Retinal pigment epithelial cell (primary cell): ENCODE measurements at regions not wholly inside any gene's neighbourhood (a gene's known extent, or its start where the extent isn't known, plus 50 kb on each side); places are given as distances from the start of the nearest gene placed in this dataset.

ENCODE experiments used
- DNase-seq: peaks from one replicate; pipeline ENCODE4 v3.0.0-alpha.2; 2010; ENCODE audit warnings: low read depth
- H3K4me3 ChIP-seq: 2 replicates; pipeline ENCODE4 v1.5.1; 2011; ENCODE audit warnings: mild to moderate bottlenecking, low read length, control low read depth, moderate library complexity
- TF ChIP-seq, protein P1 (sequence below): conservative IDR thresholded peaks from 2 replicates; pipeline ENCODE4 v1.5.1; 2011; ENCODE audit warnings: low read depth, low read length, control low read depth, inconsistent platforms

DNA sequence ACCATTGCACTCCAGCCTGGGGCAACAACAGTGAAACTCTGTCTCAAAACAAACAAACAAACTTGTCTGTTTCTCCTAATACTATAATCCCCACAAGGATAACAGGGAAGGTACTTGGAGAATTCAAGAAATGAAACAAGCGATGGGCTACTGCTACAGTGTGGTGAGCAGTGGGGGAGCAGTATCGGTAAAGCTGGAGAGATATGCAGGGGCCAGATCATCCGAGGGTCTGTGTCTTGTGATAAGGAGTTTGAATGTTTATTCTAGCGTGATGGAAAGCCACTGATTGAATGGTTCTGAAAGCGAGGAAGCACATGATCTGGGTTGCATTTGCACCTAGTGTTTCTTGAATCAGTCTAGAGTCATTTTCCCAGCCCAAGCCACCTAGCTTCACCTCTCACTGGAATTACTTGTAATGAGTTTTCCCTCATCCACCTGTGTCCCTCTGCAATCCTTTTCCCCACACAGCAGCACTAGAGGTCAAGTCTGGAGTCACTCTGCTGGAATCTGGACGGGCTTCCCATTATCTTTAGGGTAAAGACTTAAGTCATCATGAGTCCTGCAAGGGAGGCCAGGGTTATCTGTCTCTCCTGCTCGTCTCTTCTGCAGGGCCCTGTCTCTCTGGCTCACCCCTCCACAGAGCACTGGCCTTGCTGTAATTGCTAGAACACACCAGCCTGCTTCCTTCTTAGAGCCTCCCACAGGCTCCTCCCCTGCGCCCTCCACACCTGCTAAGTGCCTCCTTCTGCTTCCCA is 162.3 kb downstream of the KLF5 start:
- DNase-seq, result no peak
- TF ChIP-seq, protein P1, sequence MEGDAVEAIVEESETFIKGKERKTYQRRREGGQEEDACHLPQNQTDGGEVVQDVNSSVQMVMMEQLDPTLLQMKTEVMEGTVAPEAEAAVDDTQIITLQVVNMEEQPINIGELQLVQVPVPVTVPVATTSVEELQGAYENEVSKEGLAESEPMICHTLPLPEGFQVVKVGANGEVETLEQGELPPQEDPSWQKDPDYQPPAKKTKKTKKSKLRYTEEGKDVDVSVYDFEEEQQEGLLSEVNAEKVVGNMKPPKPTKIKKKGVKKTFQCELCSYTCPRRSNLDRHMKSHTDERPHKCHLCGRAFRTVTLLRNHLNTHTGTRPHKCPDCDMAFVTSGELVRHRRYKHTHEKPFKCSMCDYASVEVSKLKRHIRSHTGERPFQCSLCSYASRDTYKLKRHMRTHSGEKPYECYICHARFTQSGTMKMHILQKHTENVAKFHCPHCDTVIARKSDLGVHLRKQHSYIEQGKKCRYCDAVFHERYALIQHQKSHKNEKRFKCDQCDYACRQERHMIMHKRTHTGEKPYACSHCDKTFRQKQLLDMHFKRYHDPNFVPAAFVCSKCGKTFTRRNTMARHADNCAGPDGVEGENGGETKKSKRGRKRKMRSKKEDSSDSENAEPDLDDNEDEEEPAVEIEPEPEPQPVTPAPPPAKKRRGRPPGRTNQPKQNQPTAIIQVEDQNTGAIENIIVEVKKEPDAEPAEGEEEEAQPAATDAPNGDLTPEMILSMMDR, result no peak

DNA sequence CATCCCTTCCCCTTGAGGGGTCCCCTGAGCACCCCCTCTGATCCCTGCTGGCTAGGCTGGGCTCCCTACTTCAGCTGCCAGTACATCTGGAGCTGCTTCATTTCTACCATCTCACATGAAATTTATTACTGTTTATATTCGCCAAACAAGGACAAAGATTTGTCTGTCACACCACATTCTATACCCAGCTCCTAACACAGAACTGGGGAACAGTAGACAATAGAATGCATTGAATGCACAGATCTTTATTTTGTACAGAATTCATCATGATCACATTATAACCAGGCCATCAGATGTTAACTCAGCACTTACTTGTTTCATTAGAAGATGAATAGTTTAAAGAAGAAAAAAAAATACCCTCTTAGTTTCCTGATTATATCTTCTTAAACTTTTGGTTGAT is 159.4 kb downstream of the KLF5 start:
- TF ChIP-seq, protein P1, result no peak
- H3K4me3 ChIP-seq, result no peak overlapping the region
- no peak for DNase-seq

More for the DNA sequence above, 162.3 kb downstream of the KLF5 start:
- no peak overlapping the region for H3K4me3 ChIP-seq

DNA sequence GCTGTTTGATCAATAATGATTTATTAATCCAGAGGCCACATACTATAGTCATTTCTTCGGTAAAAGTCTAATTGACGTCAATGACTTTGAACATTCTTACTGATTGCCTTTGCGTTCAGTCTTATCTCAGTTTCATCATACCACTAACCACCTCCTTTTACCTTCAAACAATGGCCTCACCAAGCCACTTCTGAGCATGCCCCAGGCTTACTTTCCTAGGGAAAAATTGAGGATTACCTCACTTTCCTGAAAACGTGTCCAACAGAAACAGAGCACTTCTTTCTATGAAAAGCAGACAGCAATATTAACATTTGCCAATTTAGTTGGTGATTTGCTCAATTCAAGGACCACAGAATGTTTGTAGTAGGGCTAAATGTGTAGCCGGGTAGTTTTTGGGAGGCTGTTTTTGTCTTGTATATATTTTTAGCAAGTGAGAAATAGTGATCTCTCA is 157.6 kb downstream of the KLF5 start:
- DNase-seq, result no peak

DNA sequence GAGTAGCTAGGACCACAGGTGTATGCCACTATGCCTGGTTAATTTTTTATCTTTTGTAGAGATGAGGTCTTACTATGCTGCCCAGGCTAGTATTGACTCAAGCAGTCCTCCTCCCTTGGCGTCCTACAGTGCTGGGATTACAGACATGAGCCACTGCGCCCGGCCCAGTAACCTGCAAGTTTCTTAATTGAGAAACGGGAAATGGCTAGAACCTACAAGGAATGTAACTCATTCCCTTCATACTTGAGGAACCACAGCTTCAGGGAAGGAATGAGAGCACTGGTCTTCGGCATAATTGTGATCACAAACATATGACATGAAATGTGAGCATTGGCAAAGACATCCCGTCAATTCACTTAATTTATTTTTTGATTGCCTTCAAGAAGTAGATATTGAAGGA is 157.0 kb downstream of the KLF5 start:
- no peak for DNase-seq
- TF ChIP-seq, protein P1, result no peak
- no peak overlapping the region for H3K4me3 ChIP-seq

More for the DNA sequence above, 157.6 kb downstream of the KLF5 start:
- no peak overlapping the region for H3K4me3 ChIP-seq
- TF ChIP-seq, protein P1, result no peak

DNA sequence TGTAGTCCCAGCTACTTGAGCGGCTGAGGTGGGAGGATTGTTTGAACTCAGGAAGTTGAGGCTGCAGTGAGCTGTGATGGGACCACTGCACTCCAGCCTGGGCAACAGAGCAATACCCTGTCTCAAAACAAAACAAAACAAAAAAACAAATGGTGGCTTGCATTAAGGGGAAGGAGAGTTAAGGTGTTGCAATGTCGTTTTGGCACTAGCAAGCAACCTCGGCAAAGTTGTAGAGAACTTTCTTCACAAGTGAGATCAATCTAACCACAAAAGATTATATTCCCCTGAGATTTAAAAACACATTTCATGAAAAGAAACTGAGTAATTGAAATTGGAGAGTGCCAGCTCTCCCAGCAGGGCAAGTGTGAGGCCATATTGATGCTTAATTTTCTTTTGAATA is 153.7 kb downstream of the KLF5 start:
- TF ChIP-seq, protein P1, result no peak
- no peak overlapping the region for H3K4me3 ChIP-seq
- DNase-seq, result no peak

DNA sequence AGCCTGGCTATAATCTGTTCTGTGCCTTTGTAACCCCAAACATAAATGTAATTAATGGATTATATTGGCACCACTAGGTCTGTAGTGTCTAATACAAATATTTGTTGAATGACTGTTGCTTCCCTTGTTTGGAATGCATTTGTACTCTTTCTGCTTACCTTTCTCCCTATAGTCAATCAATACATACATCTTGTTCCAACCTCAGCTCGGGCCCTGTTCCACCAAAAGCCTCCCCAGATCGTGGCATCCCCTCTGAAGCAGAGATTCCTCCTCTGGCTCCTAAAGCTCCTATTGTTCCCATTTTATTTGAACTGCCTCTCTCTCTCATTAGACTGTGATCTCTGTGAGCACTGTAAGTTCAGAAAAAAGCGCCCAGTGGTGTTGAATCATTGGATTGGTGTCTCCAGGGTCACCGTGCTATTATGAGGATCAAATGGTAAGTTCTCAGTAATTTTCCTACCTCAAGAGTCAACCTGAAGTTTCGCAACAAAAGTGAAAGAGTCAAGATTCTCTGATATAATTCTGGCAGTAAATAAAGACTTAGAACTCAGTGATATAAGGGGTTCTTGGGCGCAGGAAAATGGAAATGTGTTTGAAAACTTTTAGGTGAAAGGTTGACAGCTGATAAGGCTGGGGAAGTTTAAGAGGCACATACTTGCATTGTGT is 151.5 kb downstream of the KLF5 start:
- DNase-seq, result no peak
- H3K4me3 ChIP-seq, result no peak overlapping the region
- TF ChIP-seq, protein P1, result no peak

DNA sequence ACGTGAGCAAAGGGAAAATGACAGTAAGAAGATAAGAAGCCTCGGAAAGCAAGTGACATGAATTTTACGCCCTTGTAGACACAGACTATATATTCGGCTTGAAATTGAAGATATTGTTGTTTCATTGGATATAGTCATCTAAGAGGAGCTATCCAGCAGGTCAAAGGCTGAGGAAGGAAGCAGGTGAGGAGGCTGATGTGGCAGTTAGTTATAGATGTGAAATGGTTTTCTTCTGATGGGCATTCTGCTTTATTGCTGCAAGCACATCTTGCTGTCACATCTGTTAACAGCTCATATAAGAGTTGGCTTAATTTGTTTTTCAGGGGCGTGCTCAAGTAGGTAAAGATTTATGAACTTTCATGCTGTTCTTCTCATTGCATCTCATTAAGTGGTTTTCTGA is 146.1 kb downstream of the KLF5 start:
- no peak for DNase-seq
- TF ChIP-seq, protein P1, result no peak
- H3K4me3 ChIP-seq, result no peak overlapping the region
